GM21723 (cell line): ENCODE measurements at regions not wholly inside any gene's neighbourhood (a gene's known extent, or its start where the extent isn't known, plus 50 kb on each side); places are given as distances from the start of the nearest gene placed in this dataset.
A peak's percentile ranks its signal among the peaks of the same experiment; 100 is the strongest.

Source experiments
- ATAC-seq: cut with Tn5 transposase; IDR thresholded peaks from one replicate; pipeline ENCODE4 v1.9.1; 2021; ENCODE audit warnings: mild to moderate bottlenecking, moderate library complexity; ENCODE audit not compliant: unreplicated experiment

- ATAC-seq = no peak
Measured at GRCh38 chr6:112785408-112785807, 438.3 kb downstream of the RFPL4B start.

GRCh38 chr6:112786801-112787200 is 439.7 kb downstream of the RFPL4B start:
- no peak for ATAC-seq

GRCh38 chr6:112787371-112787770 is 440.2 kb downstream of the RFPL4B start:
- ATAC-seq = no peak

DNA sequence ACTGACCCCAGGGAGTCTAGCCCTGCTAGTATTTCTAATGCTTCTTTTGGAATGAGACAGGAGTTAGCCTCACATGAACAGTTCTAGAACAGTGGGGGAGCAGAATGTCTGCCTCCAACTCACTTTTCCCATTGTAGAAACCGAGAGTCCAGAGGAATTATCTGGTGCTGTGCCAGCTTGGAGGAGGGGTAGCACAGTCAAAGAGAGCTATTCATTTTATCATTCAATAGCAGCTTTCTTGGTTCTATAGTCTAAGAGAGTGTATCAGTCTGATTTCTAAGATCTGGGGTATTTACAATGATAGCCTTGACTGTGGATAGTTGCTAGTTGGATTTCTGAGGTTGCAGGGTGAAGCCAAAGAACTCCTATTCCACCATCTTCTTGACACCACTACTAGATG is 448.2 kb downstream of the RFPL4B start:
- no peak for ATAC-seq

- ATAC-seq = no peak
Measured at GRCh38 chr6:112796712-112797111, 449.6 kb downstream of the RFPL4B start.

GRCh38 chr6:112799889-112800288 is 452.8 kb downstream of the RFPL4B start:
- peak; percentile 41 for ATAC-seq

DNA sequence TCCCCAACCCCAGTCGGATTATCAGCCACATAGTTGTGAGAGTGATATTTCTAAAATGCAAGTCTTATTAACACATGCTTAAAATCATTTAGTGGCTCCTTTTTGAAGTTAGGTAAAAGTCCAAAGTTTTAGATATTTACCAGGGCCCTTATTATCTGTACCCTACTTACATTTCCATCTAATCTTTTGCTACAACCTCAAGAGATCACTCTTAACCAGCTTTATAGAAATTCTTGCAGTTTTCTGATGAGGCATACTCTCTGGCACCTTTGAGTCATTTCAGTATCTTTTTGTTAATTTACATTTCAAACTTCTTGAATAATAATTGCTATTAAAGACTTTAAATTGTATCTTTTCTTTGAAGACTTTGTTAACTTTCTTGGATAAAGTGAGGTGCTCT is 453.3 kb downstream of the RFPL4B start:
- peak; percentile 44 for ATAC-seq

- ATAC-seq = peak; percentile 56
Measured at GRCh38 chr6:112800916-112801315, 453.8 kb downstream of the RFPL4B start.

GRCh38 chr6:112801468-112802080 is 454.4 kb downstream of the RFPL4B start:
- ATAC-seq = no peak

- no peak for ATAC-seq
Measured at GRCh38 chr6:112802144-112802543, 455.0 kb downstream of the RFPL4B start.

- no peak for ATAC-seq
Measured at GRCh38 chr6:112804638-112805330, 457.7 kb downstream of the RFPL4B start.

DNA sequence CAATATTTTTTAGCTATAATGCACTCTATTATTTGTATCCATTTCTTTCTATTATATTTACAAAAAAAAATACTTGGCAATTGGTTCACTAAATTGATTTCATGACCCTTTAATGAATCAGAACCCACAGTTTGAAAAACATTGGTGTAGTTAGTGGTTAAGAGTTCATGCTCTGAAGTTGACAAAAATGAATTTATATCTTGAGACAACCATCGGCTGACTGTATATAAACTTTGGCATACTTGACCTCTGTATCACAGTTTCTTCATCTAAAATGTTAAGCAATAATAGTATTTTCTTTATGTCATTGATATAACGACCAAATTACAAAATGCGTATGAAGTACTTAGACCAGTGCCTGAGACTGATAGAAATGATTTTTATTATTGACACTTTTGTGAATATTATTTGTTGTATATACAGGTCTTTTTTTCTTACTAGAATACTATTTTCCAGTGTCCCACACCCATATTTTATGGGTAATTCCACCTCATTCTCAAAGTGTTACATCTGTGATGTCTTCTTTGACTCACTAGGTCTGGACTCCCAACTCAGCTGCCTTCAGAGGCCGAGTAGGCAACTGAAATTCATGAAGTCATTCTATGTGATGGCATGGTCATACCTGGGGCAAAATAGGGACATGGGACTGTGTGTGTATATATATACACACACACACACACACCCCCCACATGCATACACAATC is 459.2 kb downstream of the RFPL4B start:
- no peak for ATAC-seq

- ATAC-seq = no peak
Measured at GRCh38 chr6:112821476-112821875, 474.3 kb downstream of the RFPL4B start.

- ATAC-seq = no peak
Measured at GRCh38 chr6:112822769-112823168, 475.6 kb downstream of the RFPL4B start.

GRCh38 chr6:112827793-112828192 is 480.7 kb downstream of the RFPL4B start:
- peak; percentile 97 for ATAC-seq

- no peak for ATAC-seq
Measured at GRCh38 chr6:112831022-112831421, 483.9 kb downstream of the RFPL4B start.

DNA sequence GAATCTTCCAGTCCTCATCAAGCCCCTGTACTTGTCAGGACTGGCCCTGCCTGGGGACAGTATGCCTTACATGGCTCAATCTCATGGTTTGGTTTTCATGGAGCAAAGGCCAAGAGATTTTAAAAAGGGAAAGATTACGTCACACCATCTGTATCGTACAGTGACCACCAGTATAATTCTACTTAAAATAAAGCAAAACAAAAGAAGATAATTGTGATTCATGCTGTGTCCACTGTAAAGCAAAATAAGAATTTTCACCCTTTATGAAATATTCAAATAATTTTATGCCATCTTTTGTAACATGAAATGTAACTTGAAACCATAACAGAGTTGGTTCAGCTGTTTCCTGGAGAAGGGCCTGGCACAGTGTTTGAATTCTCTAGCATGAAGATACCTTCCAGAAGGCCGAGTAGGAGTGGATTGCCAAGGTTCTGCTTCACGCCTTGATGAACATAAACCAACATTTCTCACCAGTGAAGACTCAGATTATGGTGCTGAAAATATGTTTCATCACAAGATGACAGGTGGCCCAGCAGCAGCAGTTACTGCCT is 486.5 kb downstream of the RFPL4B start:
- no peak for ATAC-seq

DNA sequence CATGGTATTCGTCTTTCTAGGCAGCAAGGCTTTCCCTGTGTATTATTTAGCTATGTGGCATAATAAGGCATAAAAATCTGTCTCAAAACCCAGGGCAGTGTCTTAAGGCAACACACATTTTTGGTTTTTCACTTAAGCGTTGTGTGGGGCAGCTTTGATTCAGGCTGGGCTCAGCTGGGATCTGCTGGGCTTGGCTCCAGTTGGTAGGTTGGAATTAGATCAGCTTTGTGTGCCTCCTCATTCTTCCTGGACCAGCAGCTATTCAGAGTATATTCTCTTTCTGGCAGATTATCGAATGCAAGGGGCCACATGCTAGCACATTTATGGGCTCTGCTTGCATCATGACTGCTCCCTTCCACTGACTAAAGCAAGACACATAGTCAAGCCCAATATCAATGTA is 487.9 kb downstream of the RFPL4B start:
- ATAC-seq = no peak

- no peak for ATAC-seq
Measured at GRCh38 chr6:112839525-112839961, 492.4 kb downstream of the RFPL4B start.

DNA sequence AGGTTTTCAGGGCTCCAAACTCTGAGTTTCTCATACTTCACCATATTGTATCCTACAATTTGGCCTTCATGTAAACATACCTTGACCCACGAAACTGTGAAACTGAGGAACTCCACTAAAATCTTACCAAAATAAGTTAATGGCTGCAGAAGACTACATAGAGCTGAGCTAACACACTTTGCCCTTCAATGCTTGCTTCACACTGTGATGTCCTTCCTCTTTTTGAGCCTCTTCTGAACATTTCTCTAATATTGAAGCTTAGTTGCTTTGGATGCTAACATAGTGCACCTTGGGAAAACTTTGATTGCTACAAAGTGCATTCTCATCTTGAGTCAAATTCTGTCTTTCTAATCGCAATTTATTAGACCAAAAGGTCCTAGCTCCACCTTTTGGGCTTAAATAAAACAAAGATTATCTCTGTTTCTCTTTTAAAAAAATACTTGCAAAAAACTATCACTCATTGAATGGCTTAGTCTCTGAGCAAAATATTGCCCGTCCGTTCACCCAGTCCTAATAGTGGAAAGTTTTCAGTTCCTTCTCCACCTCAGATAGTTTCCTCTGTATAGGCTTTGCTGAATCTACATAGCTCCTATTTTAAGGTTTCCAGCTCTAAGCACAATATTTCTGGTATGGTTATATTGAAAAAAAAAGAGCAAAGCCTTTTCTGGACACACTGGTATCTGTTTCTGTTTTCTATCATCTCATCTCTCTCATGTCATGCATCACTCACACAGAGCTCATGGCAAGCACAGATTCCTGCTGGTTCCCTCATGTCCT is 494.6 kb downstream of the RFPL4B start:
- peak; percentile 78 for ATAC-seq

DNA sequence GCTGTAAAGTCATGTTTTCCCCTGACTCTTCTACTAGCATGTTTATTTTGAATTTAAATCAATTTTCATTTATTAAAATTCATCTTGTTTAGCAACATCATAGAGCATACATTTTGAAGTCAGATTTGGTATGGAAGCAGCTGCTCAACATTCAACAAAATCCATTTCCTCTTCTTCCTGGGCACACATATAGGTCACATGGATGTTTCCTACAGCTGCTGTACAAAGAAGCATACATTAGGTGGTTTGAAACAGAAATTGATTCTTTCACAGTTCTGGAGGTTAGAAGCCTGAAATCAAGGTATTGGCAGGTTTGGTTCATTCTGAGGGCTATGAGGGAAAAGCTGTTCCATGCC is 495.2 kb downstream of the RFPL4B start:
- peak; percentile 45 for ATAC-seq
